ENCODE measurements at regions not wholly inside any gene's neighbourhood (a gene's known extent, or its start where the extent isn't known, plus 50 kb on each side); places are given as distances from the start of the nearest gene placed in this dataset.
A peak's percentile ranks its signal among the peaks of the same experiment; 100 is the strongest.

- Histone ChIP-seq H3K36me3 (ENCODE audit: insufficient read depth, low read length) (no peaks in the 10 kb centered on the region), H3K4me3 (ENCODE audit: insufficient read depth, low read depth, low read length) (no peak overlapping the region), H3K27me3 (ENCODE audit: insufficient read depth, low read length) (no peaks in the 10 kb centered on the region), H3K4me1 (ENCODE audit: insufficient read depth, low read length) (no peaks in the 10 kb centered on the region), H4K20me1 (ENCODE audit: insufficient read depth, low read length) (no peaks in the 10 kb centered on the region), H3K79me2 (ENCODE audit: insufficient read depth, low read length) (no peaks in the 10 kb centered on the region), H2AFZ (ENCODE audit: low read depth, low read length) (no peak overlapping the region), H3K9ac (ENCODE audit: low read length) (no peak overlapping the region), H3K4me2 (ENCODE audit: low read length) (no peak overlapping the region), H3K9me3 (ENCODE audit: insufficient read depth, low read depth, low read length) (no peaks in the 10 kb centered on the region), H3K27ac (ENCODE audit: low read depth, low read length) (no peak overlapping the region)
- no peak overlapping the region for H3K4me3 Mint-ChIP-seq (ENCODE audit: unreplicated experiment)
- no peaks in the 10 kb centered on the region for H3K36me3 Mint-ChIP-seq (ENCODE audit: low read depth, unreplicated experiment)
- H3K27me3 Mint-ChIP-seq (ENCODE audit: low read depth, unreplicated experiment) = peaks cover 2% of the 10 kb centered on the region
- FAIRE-seq (no peak), DNase-seq (ENCODE audit: low read depth) (no peak)
- H3K4me1 Mint-ChIP-seq (ENCODE audit: low read depth, unreplicated experiment) = no peaks in the 10 kb centered on the region
- H3K9me3 Mint-ChIP-seq (ENCODE audit: unreplicated experiment) = no peaks in the 10 kb centered on the region
- H3K27ac Mint-ChIP-seq (ENCODE audit: unreplicated experiment) = no peak overlapping the region
- TF ChIP-seq, protein P1, sequence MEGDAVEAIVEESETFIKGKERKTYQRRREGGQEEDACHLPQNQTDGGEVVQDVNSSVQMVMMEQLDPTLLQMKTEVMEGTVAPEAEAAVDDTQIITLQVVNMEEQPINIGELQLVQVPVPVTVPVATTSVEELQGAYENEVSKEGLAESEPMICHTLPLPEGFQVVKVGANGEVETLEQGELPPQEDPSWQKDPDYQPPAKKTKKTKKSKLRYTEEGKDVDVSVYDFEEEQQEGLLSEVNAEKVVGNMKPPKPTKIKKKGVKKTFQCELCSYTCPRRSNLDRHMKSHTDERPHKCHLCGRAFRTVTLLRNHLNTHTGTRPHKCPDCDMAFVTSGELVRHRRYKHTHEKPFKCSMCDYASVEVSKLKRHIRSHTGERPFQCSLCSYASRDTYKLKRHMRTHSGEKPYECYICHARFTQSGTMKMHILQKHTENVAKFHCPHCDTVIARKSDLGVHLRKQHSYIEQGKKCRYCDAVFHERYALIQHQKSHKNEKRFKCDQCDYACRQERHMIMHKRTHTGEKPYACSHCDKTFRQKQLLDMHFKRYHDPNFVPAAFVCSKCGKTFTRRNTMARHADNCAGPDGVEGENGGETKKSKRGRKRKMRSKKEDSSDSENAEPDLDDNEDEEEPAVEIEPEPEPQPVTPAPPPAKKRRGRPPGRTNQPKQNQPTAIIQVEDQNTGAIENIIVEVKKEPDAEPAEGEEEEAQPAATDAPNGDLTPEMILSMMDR (IDR thresholded peaks at IDR 0.05; ENCODE audit: insufficient read depth, low read depth, low read length) = no peak
- no peak for TF ChIP-seq EZH2 (IDR thresholded peaks at IDR 0.05; ENCODE audit: insufficient read depth, low read length)
Observed at GRCh38 chr12:40464121-40464520, 228.1 kb upstream of the CNTN1 start.

GRCh38 chr12:40469736-40470135 is 222.5 kb upstream of the CNTN1 start:
- no peaks in the 10 kb centered on the region for H3K4me1 ChIP-seq (ENCODE audit: insufficient read depth, low read length)
- H3K36me3 Mint-ChIP-seq (ENCODE audit: low read depth, unreplicated experiment) = no peaks in the 10 kb centered on the region
- no peaks in the 10 kb centered on the region for H3K79me2 ChIP-seq (ENCODE audit: insufficient read depth, low read length)
- H3K27ac Mint-ChIP-seq (ENCODE audit: unreplicated experiment) = no peak overlapping the region
- no peak for DNase-seq (ENCODE audit: low read depth)
- H3K4me3 Mint-ChIP-seq (ENCODE audit: unreplicated experiment) = no peak overlapping the region
- H3K27me3 Mint-ChIP-seq (ENCODE audit: low read depth, unreplicated experiment) = no peaks in the 10 kb centered on the region
- no peak overlapping the region for H2AFZ ChIP-seq (ENCODE audit: low read depth, low read length)
- FAIRE-seq = no peak
- H3K27ac ChIP-seq (ENCODE audit: low read depth, low read length) = no peak overlapping the region
- H3K4me2 ChIP-seq (ENCODE audit: low read length) = no peak overlapping the region
- no peaks in the 10 kb centered on the region for H4K20me1 ChIP-seq (ENCODE audit: insufficient read depth, low read length)
- H3K9me3 Mint-ChIP-seq (ENCODE audit: unreplicated experiment) = no peaks in the 10 kb centered on the region
- no peaks in the 10 kb centered on the region for H3K27me3 ChIP-seq (ENCODE audit: insufficient read depth, low read length)
- H3K9ac ChIP-seq (ENCODE audit: low read length) = no peak overlapping the region
- H3K36me3 ChIP-seq (ENCODE audit: insufficient read depth, low read length) = no peaks in the 10 kb centered on the region
- no peaks in the 10 kb centered on the region for H3K9me3 ChIP-seq (ENCODE audit: insufficient read depth, low read depth, low read length)
- peaks cover 6% of the 10 kb centered on the region for H3K4me1 Mint-ChIP-seq (ENCODE audit: low read depth, unreplicated experiment)
- TF ChIP-seq EZH2 (IDR thresholded peaks at IDR 0.05; ENCODE audit: insufficient read depth, low read length) = no peak
- TF ChIP-seq, protein P1 (IDR thresholded peaks at IDR 0.05; ENCODE audit: insufficient read depth, low read depth, low read length) = no peak
- no peak overlapping the region for H3K4me3 ChIP-seq (ENCODE audit: insufficient read depth, low read depth, low read length)

- Histone ChIP-seq H4K20me1 (ENCODE audit: insufficient read depth, low read length) (no peaks in the 10 kb centered on the region), H3K27ac (ENCODE audit: low read depth, low read length) (no peak overlapping the region), H3K4me1 (ENCODE audit: insufficient read depth, low read length) (no peaks in the 10 kb centered on the region), H3K36me3 (ENCODE audit: insufficient read depth, low read length) (no peaks in the 10 kb centered on the region), H3K4me3 (ENCODE audit: insufficient read depth, low read depth, low read length) (no peak overlapping the region), H2AFZ (ENCODE audit: low read depth, low read length) (no peak overlapping the region), H3K9ac (ENCODE audit: low read length) (no peak overlapping the region), H3K27me3 (ENCODE audit: insufficient read depth, low read length) (no peaks in the 10 kb centered on the region), H3K4me2 (ENCODE audit: low read length) (no peak overlapping the region), H3K79me2 (ENCODE audit: insufficient read depth, low read length) (no peaks in the 10 kb centered on the region), H3K9me3 (ENCODE audit: insufficient read depth, low read depth, low read length) (no peaks in the 10 kb centered on the region)
- DNase-seq (ENCODE audit: low read depth) (no peak), FAIRE-seq (no peak)
- H3K4me3 Mint-ChIP-seq (ENCODE audit: unreplicated experiment) = no peak overlapping the region
- H3K36me3 Mint-ChIP-seq (ENCODE audit: low read depth, unreplicated experiment) = no peaks in the 10 kb centered on the region
- H3K27me3 Mint-ChIP-seq (ENCODE audit: low read depth, unreplicated experiment) = no peaks in the 10 kb centered on the region
- peaks cover 2% of the 10 kb centered on the region for H3K9me3 Mint-ChIP-seq (ENCODE audit: unreplicated experiment)
- peak overlapping the region; percentile 53 for H3K27ac Mint-ChIP-seq (ENCODE audit: unreplicated experiment)
- TF ChIP-seq EZH2 (IDR thresholded peaks at IDR 0.05; ENCODE audit: insufficient read depth, low read length) = no peak
- H3K4me1 Mint-ChIP-seq (ENCODE audit: low read depth, unreplicated experiment) = peaks cover 14% of the 10 kb centered on the region
Observed at GRCh38 chr12:40473962-40474361, 218.3 kb upstream of the CNTN1 start.
